GM04503 (cell line): ENCODE measurements at regions not wholly inside any gene's neighbourhood (a gene's known extent, or its start where the extent isn't known, plus 50 kb on each side); places are given as distances from the start of the nearest gene placed in this dataset.
"Not testable (repeated sequence)": the region's sequence is repeated elsewhere in the genome, so short reads cannot be mapped to it uniquely, and the experiment has no call there.

Experiments used
- DNase-seq: peaks from one replicate; pipeline ENCODE4 v3.0.0-alpha.2; 2012; ENCODE audit warnings: low read depth

GRCh38 chr13:73576291-73576690, 517.5 kb downstream of the KLF5 start:
- DNase-seq, result no peak

DNA sequence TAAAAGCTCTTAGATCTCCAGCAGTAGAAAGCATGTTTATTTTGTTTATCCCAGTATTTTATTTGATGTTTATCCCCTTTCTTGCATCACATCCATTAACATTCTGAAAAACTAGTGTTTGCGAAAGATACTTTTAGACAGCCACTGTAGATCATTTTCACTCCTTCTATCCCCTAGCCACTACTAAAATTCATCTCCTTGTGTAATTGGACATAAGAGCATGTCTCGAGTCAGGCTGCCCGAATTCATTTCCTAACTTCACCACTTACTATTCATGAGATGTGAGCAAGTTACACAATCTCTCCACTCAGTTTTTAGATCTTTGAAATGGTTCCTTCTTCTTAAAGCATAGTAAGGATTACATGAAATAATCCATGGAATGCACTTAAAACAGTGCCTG, 514.0 kb downstream of the KLF5 start:
- DNase-seq, result peak; percentile 0

DNA sequence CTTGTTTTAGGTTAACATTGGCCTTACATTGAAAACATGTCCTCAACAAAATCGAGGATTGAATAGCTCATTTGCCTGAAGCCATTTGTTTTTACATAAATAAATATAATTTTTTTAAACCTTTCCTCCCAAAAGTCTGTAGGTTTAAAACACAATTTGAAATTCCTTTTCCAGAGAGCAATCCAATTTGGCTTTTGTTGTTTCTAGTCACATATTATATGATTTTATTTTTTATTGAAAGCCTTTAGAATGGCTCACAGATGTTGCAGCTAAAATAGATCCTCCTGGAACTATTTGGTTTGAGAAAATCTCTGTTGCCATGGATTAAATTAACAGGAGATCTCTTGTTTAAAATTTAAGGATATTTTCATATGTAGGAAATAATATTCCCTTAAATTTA, 512.6 kb downstream of the KLF5 start:
- DNase-seq, result no peak

DNA sequence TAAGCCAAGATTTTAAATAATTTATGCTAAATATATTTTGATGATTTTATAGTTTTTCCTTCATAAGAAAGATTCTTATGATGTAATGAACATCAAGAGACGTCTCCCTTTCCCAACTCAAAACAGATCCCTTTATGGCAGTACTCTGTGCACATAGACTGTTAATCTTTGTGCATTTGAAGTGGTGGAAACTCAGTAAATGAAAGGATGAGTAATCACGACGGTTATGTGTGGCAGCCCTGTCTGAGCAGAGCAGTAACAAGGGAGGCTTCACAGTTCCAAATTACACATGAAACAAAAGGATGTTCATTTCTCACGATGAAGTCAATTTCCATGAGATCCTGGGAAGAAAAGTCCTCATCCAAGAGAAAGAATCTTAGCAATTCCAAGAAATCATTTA, 498.1 kb downstream of the KLF5 start:
- no peak for DNase-seq

GRCh38 chr13:73556128-73556527, 497.3 kb downstream of the KLF5 start:
- DNase-seq, result no peak

DNA sequence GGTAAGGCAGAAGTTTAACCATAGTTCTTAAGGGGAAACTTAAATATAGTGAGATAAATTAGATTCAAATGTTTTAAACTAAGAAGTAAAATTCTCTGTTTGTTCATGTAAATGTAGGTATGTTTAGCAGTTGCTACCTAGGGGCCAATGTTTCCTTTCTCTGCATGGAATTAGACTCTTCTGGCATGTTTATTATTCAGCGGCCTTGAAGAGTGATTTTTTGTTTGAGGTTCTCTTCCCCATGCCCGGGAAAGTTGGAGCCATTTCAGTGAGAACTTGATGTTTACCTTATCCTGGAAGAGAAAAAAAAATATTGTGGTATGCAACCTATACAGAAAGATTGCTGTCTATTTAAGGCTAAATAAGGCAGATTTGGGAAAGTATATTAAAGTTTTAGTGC, 492.9 kb downstream of the KLF5 start:
- no peak for DNase-seq

- no peak for DNase-seq
These were observed 490.9 kb downstream of the KLF5 start for GRCh38 chr13:73549717-73550116.

GRCh38 chr13:73548449-73548848, 489.6 kb downstream of the KLF5 start:
- DNase-seq, result no peak

GRCh38 chr13:73547239-73547638, 488.4 kb downstream of the KLF5 start:
- DNase-seq, result no peak

DNA sequence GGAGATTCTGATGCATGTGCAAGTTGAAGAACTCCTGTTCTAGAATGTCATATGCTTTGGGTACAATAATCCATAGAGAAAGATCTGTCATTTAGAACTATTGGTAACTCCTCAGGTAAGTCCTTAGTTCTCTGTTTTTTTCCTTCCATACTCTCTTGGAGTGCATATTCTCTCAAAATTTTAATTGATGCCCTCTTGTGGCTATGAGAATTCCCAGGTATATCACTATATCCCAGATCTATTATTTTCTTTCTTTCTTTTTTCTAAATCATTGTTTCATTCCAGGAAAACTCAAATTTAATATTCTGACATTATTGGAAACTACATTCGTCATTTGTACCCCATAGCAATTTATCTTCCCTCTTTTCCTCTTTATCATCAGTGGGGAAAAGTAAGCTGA, 485.4 kb downstream of the KLF5 start:
- no peak for DNase-seq

DNA sequence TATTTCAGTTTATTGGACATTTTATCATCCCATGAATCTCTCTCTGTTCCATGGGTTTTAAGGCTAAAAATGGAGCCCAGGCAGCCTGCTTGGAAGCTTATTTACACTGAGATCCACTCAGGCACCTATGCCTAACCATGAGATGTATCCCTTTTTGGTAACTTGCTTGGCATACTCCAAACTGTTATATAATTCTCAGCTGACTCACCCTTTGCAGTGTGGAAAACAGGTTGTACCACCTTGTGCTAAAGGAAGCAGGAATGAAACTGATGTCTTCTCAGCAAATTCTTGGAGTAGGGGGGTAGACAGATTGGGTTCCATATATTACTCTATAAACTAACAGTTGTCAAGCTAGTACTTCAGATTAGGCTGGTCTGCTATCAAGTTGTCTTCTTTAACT, 483.6 kb downstream of the KLF5 start:
- DNase-seq, result no peak

- DNase-seq, result no peak
These were observed 478.1 kb downstream of the KLF5 start for GRCh38 chr13:73536865-73537264.

GRCh38 chr13:73535341-73535740, 476.5 kb downstream of the KLF5 start:
- no peak for DNase-seq

DNA sequence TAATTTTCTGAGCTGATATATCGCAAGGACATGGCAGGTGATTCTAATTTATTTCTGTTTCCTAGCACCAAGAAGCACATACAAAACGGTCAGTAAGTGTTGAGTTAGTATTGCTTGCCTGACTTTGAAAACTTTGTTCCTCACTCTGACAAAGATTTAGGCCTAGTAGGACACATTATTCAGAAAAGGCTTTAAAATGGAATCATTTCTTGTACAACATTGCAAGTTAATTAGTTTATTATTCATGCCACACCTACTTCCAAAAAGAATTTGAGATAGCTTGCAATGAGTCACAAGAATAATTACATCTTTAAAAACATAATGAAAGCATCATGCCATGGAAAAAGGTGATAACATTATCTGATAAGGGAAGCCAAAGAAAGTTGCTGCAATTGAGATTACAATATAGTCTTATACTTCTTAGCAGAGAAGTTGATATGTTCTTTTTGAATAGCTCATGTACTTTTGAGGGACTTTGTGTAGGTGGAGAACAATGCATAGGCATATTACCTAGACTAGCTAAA, 474.2 kb downstream of the KLF5 start:
- no peak for DNase-seq

GRCh38 chr13:73532582-73532981, 473.8 kb downstream of the KLF5 start:
- no peak for DNase-seq

GRCh38 chr13:73531014-73531413, 472.2 kb downstream of the KLF5 start:
- DNase-seq, result no peak

GRCh38 chr13:73522937-73523336, 464.1 kb downstream of the KLF5 start:
- DNase-seq, result no peak

GRCh38 chr13:73521985-73522524, 463.2 kb downstream of the KLF5 start:
- no peak for DNase-seq

GRCh38 chr13:73521290-73521624, 462.5 kb downstream of the KLF5 start:
- DNase-seq, result no peak

GRCh38 chr13:73520566-73521289, 461.9 kb downstream of the KLF5 start:
- no peak for DNase-seq

DNA sequence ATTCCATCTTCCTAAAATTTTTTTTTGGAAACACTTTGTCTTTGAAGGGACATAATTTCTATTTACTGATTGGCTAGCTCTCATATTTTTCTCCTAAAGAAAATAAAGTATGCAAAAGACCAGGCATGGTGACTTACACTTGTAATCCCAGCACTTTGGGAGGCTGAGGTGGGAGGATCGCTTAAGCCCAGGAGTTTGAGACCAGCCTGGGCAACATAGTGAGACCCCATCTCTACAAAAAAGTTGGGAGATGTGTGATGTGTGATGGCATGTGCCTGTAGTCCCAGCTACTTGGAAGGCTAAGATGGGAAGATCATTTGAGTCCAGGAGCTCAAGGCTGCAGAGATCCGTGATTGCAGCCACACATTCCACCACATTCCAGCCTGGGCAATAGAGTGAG, 461.3 kb downstream of the KLF5 start:
- DNase-seq, result not testable (repeated sequence)

DNA sequence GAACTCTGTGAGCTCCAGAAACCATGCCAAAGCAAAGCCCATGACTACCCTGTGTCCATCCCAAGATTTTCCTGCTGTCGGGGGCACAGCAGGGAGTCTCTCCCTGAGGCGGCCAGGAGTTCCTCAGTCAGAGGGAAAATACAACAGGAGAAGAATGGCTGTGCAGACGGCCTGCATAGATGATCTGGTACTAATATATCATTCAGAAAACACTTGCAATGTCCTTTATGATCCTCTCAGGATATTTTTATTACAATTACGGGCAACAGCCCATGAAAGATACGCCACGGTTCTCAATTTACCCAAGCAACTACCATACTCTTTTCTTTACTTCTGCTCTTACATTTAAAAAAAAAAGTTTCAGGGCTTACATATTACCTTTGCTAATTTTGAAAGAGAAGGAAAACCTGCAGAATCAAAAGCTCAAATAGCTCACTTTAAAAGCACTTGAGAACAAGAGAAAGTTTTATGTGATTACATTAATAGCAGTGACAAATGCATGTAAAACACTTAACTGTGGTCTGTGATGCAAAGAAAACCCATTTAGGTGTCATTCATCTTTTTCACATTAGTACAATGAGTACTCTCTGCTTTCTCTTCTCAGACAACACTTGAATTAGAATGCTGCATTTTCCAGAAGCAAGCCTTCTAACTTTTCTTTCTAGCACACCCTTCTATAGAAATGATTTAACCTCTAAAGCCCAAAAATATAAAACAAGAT, 460.8 kb downstream of the KLF5 start:
- DNase-seq, result no peak

DNA sequence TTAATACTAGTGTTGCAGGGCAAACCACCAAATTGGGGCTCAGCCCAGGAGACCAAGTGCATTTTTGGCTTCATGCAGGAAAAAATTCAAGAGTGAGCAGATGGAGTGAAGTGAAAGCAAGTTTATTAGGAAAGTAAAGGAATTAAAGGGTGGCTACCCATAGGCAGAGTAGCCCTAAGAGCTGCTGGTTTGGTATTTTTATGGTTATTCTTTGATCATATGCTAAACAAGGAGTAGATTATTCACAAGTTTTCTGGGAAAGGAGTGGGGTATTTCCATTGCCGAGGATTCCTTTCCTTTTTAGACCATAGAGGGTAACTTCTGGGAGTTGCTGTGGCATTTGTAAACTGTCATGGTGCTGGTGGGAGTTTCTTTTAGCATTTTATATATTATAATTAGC, 459.0 kb downstream of the KLF5 start:
- no peak for DNase-seq
